Activated B cell treated with CpG ODN at 0.5 μM for 24 hours (primary cell): ENCODE measurements at regions not wholly inside any gene's neighbourhood (a gene's known extent, or its start where the extent isn't known, plus 50 kb on each side); places are given as distances from the start of the nearest gene placed in this dataset.

Experiments
- ATAC-seq: fragments of 200-7000 bp; cut with Tn5 transposase; one replicate; pipeline ENCODE4 v1.10.0; 2021; ENCODE audit warnings: low read depth, mild to moderate bottlenecking, moderate library complexity
- CTCF ChIA-PET: fragments of 350-600 bp; sonication (Branson Sonifier 250); formaldehyde crosslinking; loops from one replicate; lab custom pipeline; 2021; ENCODE audit warnings: antibody characterized with exemption; lab: Charles Lee
- POLR2A ChIA-PET: fragments of 350-600 bp; sonication (Branson Sonifier 250); formaldehyde crosslinking; loops from one replicate; lab custom pipeline; 2021; ENCODE audit warnings: antibody characterized with exemption; lab: Charles Lee
- DNase-seq: peaks from one replicate; pipeline ENCODE4 v3.0.0; 2022
- H3K27ac Mint-ChIP-seq: one replicate; pipeline ENCODE4 v1.8.0; 2020; ENCODE audit warnings: mixed read lengths
- H3K27me3 Mint-ChIP-seq: one replicate; pipeline ENCODE4 v1.8.0; 2021; ENCODE audit warnings: mixed read lengths
- H3K36me3 Mint-ChIP-seq: one replicate; pipeline ENCODE4 v1.8.0; 2021; ENCODE audit warnings: low read depth, mixed read lengths
- H3K4me1 Mint-ChIP-seq: one replicate; pipeline ENCODE4 v1.8.0; 2021; ENCODE audit warnings: mixed read lengths
- H3K4me3 Mint-ChIP-seq: one replicate; pipeline ENCODE4 v1.8.0; 2020; ENCODE audit warnings: mild to moderate bottlenecking, mixed read lengths
- H3K9me3 Mint-ChIP-seq: one replicate; pipeline ENCODE4 v1.8.0; 2020; ENCODE audit warnings: mixed read lengths
- CTCF ChIP-seq: fragments of 200-600 bp; IDR thresholded peaks from one replicate; pipeline ENCODE4 v1.8.0; 2022; ENCODE audit warnings: antibody characterized with exemption, mild to moderate bottlenecking
- intact Hi-C: fragments of 100-400 bp; cut with micrococcal nuclease; formaldehyde crosslinking; loops from one replicate; pipeline ENCODE4 v1.15.1; 2024

- no peaks in the 10 kb centered on the region for H3K36me3 Mint-ChIP-seq
- ChIA-PET POLR2A (no interaction called here), CTCF (no interaction called here)
- no peak for TF ChIP-seq CTCF
- no peaks in the 10 kb centered on the region for H3K4me1 Mint-ChIP-seq
- H3K27ac Mint-ChIP-seq = no peak overlapping the region
- intact Hi-C loops = no loop called here
- no peak for ATAC-seq
- peaks cover 34% of the 10 kb centered on the region for H3K9me3 Mint-ChIP-seq
- no peak overlapping the region for H3K4me3 Mint-ChIP-seq
- no peak for DNase-seq
- H3K27me3 Mint-ChIP-seq = peaks cover 20% of the 10 kb centered on the region
These were observed 116.8 kb upstream of the NAP1L1 start for GRCh38 chr12:76201316-76201715.

- no peaks in the 10 kb centered on the region for H3K4me1 Mint-ChIP-seq
- peaks cover 34% of the 10 kb centered on the region for H3K9me3 Mint-ChIP-seq
- POLR2A ChIA-PET = no interaction called here
- CTCF ChIA-PET = no interaction called here
- no peak for TF ChIP-seq CTCF
- intact Hi-C loops = no loop called here
- H3K27me3 Mint-ChIP-seq = peaks cover 25% of the 10 kb centered on the region
- no peak for ATAC-seq
- no peaks in the 10 kb centered on the region for H3K36me3 Mint-ChIP-seq
- no peak overlapping the region for H3K27ac Mint-ChIP-seq
- no peak for DNase-seq
- no peak overlapping the region for H3K4me3 Mint-ChIP-seq
These were observed 115.3 kb upstream of the NAP1L1 start for GRCh38 chr12:76199808-76200207.

- CTCF ChIA-PET = no interaction called here
- peaks cover 22% of the 10 kb centered on the region for H3K27me3 Mint-ChIP-seq
These were observed 114.4 kb upstream of the NAP1L1 start for GRCh38 chr12:76198839-76199238.

GRCh38 chr12:76197283-76197682, 112.8 kb upstream of the NAP1L1 start:
- intact Hi-C loops = no loop called here
- H3K27me3 Mint-ChIP-seq = peaks cover 20% of the 10 kb centered on the region
- DNase-seq = no peak
- no peak overlapping the region for H3K4me3 Mint-ChIP-seq
- no peaks in the 10 kb centered on the region for H3K4me1 Mint-ChIP-seq
- no peaks in the 10 kb centered on the region for H3K36me3 Mint-ChIP-seq
- no peak for TF ChIP-seq CTCF
- peaks cover 31% of the 10 kb centered on the region for H3K9me3 Mint-ChIP-seq
- no peak for ATAC-seq
- H3K27ac Mint-ChIP-seq = no peak overlapping the region
- POLR2A ChIA-PET = no interaction called here
- CTCF ChIA-PET = no interaction called here

More at GRCh38 chr12:76198839-76199238, 114.4 kb upstream of the NAP1L1 start:
- Mint-ChIP-seq H3K4me3 (no peak overlapping the region), H3K4me1 (no peaks in the 10 kb centered on the region), H3K27ac (no peak overlapping the region), H3K36me3 (no peaks in the 10 kb centered on the region), H3K9me3 (peaks cover 34% of the 10 kb centered on the region)
- ATAC-seq (no peak), DNase-seq (no peak)
- intact Hi-C loops = no loop called here
- POLR2A ChIA-PET = no interaction called here
- no peak for TF ChIP-seq CTCF

GRCh38 chr12:76195920-76196319, 111.4 kb upstream of the NAP1L1 start:
- DNase-seq (no peak), ATAC-seq (no peak)
- H3K27ac Mint-ChIP-seq = no peak overlapping the region
- H3K4me3 Mint-ChIP-seq = no peak overlapping the region
- peaks cover 10% of the 10 kb centered on the region for H3K27me3 Mint-ChIP-seq
- intact Hi-C loops = no loop called here
- ChIA-PET POLR2A (no interaction called here), CTCF (no interaction called here)
- no peaks in the 10 kb centered on the region for H3K4me1 Mint-ChIP-seq
- H3K36me3 Mint-ChIP-seq = no peaks in the 10 kb centered on the region
- peaks cover 31% of the 10 kb centered on the region for H3K9me3 Mint-ChIP-seq
- TF ChIP-seq CTCF = no peak
